HG03354 (cell line): ENCODE measurements at regions not wholly inside any gene's neighbourhood (a gene's known extent, or its start where the extent isn't known, plus 50 kb on each side); places are given as distances from the start of the nearest gene placed in this dataset.
A peak's percentile ranks its signal among the peaks of the same experiment; 100 is the strongest.

Source experiments
- ATAC-seq: cut with Tn5 transposase; IDR thresholded peaks from one replicate; pipeline ENCODE4 v1.9.1; 2021; ENCODE audit warnings: mild to moderate bottlenecking; ENCODE audit not compliant: unreplicated experiment, poor library complexity, severe bottlenecking

DNA sequence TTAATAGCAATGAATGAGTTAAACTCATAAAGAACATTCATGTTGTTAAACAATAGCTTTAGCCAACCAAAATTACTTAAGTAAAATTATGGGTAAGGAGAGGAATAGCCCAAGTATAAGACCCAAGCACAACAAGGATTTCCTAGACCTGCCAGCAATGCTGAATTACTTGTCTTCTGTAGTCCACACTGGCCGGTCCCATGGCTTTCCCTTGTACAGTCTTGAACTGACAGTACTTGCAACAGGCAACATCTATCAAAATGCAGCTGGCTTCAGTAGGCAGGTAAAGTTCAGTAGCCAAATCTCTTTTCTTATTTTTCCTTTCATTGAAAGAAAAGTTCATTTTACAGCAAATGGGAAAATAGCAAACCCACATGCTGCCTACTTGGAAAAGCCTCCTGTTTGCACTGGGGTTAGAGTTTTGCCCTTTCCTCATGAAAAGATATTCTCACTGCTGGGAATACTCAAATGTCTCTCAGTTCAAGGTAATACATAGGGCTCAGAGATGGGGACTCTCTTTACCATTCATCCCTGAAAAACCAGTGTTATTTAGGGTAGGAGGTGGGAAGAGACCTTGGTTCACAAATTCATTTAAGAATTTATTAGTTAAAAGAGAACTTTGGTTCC lies 222.8 kb downstream of the TTLL7 start:
- no peak for ATAC-seq

DNA sequence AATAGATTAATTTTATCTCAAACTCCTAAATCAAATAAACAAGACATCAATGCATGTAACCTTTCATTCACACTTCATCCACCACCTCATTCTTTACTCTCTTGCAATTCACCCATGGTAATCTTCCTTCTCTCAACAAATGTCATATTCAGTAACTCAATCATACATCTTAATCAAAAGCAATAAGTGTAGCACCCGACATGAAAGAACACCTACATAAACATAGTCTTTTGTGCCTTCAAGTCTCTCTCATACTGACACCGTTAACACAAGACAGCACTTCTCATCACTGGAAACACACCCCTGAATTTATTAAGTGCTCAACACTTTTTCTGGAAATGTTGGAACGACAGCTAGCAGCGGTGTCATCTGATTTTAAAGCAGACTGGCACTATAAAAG lies 225.9 kb downstream of the TTLL7 start:
- ATAC-seq, result no peak

DNA sequence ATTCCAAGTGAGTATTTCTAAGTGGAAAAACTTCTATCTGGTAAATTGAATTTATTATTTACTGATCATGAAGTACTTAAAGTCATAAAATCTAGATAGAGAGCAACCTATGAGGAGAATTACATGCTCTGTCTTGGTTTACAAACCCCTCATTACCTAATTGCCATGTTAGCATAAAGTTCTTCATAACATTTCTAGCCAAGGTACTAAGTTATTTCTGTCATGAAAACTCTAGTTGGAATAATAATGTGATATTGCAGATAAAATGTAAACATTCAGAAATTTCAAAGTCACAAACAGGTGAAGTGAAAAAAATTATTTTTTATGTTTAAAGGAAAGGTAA lies 228.6 kb downstream of the TTLL7 start:
- ATAC-seq, result no peak

DNA sequence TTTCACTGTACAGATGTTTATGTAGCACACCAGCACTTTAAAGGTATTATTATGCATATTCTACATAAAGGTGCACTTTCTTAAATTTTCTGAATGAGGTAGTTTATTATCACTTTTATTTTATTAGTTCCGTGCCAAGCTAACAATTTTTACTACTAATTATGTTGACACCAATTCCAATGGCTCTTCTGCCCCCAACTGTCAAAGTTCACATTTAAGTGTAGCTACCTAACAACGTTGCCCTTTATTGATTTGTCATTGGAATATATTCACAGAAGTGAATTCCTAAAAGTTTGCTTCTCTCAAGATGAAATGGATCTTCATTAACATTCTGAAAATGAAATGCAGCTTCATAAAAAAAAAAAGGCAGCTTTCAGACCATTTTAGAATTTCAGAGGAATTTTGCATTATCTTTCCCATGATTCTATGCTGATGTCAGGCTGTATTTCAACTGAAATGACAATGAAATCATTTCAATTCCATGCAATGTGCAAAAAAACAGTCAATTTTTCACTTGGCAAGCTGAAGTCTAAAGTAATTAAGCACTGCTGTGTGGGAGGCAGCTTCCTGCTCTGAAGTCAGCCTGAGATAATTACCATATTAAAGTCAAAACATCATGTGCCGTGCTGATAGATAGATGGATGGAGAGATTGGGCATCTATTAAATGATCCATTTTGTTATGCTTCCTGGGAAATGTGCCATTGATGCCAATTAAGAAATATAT lies 229.2 kb downstream of the TTLL7 start:
- ATAC-seq, result no peak

DNA sequence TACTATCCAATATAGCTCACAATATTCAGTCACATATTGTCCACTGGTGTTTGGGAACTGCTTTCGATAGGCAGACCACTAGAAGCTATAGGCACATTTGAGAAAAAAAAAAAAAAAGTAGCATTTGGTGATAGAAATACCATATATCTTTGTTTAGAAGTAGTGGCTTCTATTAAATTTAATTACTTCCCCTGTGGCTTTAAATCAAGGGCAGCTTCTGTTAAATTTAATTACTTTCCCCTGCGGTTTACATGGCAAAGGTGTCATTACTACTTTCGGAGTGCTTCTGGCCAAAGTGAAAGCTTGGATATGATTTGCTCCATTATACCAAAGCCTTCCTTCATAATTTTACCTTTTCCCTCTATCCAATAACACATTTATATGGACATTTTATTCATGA lies 229.9 kb downstream of the TTLL7 start:
- ATAC-seq, result no peak

DNA sequence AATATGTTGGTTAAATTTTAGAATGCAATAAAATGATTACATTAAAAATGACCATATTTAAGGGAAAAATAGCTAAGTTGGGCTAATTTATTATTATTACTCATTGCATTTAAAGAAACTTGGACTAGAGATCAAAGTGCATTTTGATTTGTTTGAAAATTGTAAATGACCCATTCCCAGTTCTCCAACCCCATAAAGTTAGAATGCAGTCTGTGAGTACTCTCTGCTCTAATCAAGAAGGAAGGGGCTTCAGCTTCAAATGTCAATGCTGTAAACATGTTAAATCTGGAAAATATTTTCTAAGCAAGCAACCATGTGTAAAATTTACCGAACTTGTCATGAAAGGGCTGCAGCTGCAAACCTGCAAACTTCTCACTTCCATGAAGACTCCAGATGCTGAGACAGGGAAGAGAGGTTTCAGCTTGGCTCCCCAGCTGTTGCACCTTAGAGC lies 232.7 kb downstream of the TTLL7 start:
- no peak for ATAC-seq

DNA sequence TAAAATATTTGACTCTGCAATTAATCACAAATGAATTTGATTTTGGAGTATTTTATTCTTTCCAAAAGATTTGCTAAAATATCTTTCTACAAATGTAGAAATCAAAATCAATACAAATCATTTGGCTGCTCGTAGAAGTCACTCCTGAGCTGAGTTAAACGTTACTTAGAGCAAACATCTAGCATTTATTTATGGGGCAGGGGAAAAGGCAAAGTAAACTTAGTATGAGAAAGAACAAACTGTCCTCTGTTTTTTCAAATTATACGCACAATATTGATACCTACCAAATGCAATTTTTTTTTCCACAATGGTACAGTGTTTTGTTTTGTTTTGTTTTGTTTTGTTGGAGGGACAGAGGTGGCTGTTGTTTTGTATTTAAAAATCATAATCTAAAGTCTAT lies 233.8 kb downstream of the TTLL7 start:
- ATAC-seq, result no peak

DNA sequence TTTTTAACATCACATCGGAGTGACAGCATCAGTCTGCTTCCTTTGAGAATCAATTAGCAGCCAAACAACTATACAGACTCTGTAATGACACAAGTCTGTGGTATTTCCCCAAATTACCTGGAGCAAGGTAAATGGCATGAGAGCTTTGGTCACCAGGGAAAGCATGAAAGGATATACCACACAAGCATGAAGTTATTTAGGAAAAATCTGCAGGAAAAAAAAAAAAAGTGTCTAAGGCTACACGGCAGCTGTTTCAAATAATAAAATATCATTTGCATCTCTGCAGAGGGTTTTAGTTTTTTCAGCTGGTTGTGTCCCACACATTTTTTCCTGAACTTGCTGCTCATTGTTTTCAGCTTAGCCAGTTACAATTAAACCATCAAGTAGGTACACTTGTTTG lies 234.7 kb downstream of the TTLL7 start:
- ATAC-seq, result no peak

DNA sequence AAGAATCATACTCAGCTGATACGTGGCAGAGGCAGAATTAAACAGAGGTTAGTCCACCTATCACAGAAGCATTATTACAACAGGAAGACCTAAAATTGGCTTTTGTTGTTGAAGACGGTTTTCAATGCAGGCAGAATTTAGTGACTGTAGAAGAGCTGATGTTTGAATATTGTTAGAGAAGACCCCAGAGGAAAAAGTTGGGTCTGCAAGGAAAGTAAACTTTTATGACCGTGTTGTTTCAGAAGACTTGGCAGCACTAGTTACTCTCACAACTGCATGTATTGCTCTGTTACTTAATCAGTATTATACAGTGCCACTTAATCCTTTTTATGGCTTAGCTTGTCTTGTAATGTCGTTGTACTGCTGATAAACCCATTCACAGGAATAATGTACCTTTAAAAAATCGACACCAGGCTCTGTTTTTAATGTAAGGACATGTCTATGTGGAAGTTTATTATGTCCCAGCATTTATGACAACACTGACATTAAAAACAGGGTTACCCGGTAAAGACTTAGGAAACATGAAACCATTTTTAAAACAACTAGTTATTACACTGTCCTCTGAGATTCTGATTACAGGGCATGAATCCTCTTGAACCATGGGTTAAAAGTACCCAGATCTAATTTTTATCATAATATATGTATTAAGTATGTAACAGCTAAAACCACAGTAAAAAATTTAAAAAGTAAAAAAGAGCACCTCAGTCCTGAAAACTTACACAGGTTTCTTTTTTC lies 235.4 kb downstream of the TTLL7 start:
- no peak for ATAC-seq

DNA sequence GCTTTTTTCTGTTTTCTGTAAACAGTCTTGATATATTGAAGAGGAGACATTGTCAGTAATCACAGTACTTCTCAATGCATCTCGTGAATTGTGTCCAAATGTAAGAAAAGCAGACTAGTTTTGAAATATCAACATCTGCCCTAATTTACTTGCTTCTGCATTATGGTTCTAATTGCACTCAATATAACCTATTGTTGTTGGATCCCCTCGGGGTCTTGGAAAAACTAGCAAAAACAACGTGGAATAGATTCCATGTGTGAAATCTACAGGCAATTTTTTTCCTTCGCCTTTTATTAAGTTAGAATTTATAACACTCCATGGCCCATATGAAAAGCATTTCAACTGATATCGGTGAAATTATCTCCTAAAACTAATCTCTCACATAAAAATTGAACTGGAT lies 236.5 kb downstream of the TTLL7 start:
- no peak for ATAC-seq

DNA sequence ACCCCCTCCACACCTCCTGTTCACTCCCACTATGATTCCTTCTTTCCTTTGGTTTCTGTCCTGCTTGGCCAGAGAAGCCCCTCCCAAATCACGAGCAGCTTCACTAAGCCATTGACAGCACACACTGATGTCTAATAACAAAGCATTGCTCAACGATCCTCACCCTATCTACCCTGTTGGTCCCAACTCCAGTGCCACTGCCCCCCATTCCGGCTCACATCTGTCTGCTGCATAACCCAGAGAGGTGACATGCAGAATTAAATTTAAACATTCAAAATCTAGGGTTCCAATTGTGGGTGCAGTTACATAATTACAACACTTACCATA lies 236.9 kb downstream of the TTLL7 start:
- ATAC-seq, result no peak

DNA sequence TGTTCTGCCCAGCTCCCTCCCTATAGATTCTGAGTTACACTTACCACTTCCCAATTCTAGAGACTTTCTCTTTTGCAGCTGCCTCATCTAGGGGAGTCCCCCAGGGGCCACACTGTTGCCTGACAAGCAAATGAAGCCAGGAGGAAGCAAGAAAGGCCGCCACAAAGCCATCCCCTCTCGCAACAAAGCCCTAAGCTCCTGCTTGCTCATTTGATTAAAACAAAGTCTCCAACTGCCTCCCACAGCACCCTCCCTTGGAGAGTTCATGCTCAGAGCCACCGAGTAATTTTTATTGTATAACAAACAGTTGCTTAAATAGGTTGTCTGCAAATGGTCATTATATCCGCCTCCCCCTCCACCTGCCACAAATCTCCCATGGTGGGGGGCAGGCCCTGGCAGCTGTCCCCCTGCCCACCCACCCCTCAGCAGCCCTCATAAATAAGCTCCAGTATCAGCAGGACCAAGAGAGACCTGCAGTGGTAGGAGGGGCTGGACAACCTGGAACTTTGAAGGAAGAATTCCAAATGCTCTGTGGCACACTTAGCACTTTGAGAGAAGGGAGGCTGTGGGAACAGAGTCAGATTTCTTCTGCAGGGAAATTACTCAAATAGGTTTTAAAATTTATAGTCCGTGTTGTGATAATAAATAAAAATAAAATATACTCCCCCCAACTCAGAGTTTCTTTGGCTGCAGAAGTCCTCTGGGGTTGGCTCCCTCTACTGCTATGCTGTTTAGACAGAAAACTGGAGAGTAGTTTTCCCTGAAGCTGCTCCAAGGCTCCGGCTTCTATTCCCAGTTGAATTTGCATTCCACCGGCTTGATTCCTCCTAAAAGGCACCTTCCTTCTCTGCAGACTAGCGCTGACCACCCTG lies 237.5 kb downstream of the TTLL7 start:
- peak; percentile 99 for ATAC-seq

DNA sequence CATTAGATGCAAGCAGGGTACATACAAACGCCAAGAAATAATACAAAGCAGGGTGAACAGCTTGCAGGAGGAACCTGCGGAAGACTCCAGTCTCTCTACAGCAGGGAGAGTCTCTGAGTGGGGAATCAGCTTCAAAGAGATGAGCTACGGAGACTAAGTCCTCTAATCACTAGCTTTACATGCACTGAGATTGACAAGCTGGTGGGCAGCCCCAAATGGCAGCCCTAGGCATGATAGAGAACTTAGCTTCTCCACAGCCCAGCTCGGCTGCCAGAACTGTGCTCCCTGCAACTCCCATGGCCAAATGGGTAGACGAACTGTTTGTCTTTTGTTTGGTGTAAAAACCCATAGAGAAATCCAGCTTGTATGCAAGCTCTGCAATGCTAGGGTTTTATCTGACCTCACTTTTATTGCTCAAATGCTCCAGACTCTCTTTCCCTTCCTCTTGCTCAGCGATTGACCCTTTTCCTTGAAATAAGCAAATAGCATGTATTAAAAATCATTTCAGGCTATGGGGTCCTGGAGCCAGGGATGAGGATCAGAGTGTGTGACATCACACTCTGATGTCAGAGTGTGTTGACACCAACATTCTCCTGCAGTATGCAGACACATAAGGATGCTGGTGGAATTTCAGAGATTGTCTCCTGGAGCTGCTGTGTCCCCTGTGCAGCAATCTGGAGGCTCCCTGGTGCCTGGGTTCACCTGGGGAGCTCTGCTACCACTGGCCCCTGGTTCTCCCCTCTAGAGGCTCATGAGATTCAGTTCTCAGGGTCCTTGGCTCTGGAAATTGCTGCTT lies 238.5 kb downstream of the TTLL7 start:
- ATAC-seq, result no peak

DNA sequence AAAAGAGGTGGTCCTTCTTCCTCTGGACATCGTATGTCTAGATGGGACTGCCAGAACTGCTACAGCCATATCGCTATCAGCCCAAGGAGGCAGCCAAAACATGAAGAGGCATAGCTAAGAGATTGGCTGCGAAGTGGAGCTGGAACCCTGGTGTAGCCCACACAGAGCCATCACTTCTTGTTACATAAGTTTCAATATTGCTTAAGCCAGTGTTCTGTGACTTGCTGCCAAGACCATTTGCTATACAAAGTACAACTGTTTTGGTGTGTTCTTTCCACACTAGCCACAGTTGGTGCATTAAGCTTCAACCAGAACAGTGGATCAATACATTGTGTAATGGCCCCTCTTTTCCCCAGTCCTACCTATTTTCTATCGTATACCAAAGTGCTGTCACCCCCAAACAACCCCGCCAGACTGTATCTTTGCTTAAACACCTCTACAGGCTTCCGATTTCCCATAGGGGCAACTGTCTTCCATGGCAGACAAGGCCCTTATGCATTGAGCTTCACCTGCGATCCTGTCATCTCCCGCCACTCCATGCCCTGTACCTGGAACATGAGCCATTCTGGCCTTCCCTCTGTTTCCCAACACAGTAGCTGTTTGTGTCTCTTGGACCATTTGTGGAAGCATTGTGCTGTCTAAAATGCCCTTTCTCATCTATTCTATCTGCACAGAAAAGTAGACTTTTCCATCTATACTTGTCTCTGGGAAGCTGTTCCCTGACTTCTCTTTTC lies 241.8 kb downstream of the TTLL7 start:
- no peak for ATAC-seq

DNA sequence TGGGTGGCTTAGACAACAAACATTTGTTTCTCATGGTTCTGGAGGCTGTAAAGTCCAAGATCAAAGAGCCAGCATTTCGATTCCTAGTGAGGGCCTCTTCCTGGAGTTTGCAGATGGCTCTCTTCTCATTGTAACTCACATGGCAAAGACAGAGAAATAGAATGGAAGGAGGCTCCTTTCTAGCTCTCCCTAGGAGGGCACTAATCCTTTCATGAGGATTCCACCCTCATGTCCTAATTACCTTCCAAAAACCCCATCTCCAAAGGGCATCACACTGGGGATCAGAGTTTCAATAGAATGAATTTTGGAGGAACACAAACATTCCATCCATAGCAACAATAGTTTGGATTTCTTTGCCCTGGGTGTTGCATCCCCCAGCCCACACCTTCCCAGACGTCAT lies 247.3 kb downstream of the TTLL7 start:
- ATAC-seq, result no peak

DNA sequence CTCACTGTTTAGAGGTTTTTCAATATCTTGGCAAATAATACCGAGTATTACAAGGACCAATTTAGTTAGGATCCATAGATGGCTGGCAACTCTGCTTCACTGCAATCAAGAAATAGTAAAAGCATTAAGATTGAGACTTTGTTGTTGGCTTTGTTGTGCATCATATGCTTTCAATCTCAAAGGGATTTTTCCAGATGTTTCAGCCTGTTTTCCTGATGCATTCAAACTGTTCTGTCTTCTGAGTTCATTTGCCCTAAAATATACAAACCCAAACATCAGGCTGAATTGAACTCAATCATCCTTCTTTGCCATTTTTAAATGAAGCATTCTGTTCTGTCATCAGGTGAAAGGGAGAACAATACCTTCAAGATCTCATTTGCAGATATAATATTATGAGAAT lies 248.7 kb downstream of the TTLL7 start:
- no peak for ATAC-seq

DNA sequence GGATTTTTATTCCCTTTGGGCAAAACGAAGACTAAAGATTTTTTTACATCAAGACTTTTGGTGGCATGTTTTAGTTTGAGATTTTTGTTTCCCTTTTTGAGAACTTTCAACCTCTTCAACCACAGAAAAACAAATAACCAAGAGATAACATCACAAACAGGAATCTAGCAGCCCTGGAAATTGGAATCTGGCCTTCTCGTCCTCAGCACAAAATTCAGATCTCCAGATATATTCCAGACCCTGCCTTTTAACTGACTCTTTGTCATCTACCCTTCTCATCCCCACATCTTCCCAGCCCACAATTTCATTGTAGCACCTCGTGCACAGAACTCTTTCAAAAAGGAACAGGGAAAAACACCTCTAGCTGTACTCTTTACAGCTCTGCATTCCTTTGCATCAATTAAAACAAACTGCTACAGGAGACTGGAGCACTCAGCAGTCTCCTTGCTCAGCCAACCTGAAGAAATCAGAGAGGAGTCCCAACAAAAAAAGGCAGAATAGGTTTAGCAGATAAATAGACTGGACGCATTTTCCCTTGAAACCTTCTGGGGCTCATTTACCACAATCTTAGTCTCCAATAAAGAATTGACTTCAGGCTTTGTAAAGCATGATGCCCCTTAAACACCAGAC lies 251.0 kb downstream of the TTLL7 start:
- ATAC-seq, result no peak

DNA sequence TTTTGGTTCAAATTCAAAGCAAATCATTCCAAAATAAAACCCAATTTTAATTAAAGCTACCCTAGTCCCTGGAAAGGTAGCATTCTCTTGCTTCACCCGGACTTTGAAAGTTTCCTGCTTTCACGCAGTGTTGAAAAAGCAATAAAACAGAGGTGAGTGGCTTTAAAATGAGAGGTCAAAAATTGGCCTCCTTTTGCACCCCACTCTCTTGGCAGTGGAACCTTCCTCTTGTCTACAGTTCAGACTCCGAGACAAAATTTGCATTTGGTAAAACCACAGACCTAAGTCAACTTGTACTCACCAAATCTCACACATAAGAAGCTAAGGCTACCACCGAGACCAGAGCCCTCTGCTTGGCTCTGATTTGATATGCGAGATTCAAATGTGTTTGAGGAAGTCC lies 252.7 kb downstream of the TTLL7 start:
- peak; percentile 70 for ATAC-seq

DNA sequence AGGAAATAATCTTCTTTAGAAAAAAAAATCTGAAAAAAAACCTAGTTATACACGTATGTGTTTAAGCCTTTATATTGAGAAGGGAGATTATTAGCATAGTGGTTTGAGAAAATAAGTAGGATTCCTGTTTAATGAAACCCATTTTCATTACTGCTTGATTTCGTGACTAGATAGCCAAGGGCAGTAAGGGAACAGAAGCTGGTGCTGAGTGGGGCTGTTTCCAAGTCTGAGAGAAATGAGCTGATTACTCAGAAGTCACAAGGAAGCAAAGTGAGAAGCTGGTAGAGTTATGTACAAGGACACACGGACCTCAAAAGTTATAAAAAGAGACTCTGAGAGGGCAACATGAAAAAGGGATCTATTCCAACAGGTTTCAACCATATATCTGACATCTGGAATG lies 256.5 kb downstream of the TTLL7 start:
- ATAC-seq, result no peak
